H9 (cell line): ENCODE measurements at regions not wholly inside any gene's neighbourhood (a gene's known extent, or its start where the extent isn't known, plus 50 kb on each side); places are given as distances from the start of the nearest gene placed in this dataset.

Experiments
- DNase-seq: peaks from one replicate; pipeline ENCODE4 v3.0.0-alpha.2; 2017
- H2AFZ ChIP-seq: one replicate; pipeline ENCODE4 v1.6.1; 2013; ENCODE audit warnings: mild to moderate bottlenecking, low read length, control low read depth, moderate library complexity
- H2AK5ac ChIP-seq: 2 replicates; pipeline ENCODE4 v1.6.1; 2013; ENCODE audit warnings: low read length, control low read depth, mixed read lengths; ENCODE audit not compliant: insufficient read length
- H2BK120ac ChIP-seq: one replicate; pipeline ENCODE4 v1.6.1; 2013; ENCODE audit warnings: low read depth, mild to moderate bottlenecking, low read length, control low read depth, inconsistent platforms; ENCODE audit not compliant: poor library complexity, severe bottlenecking
- H2BK12ac ChIP-seq: 2 replicates; pipeline ENCODE4 v1.6.1; 2013; ENCODE audit warnings: low read length, control low read depth, mixed read lengths, low read depth; ENCODE audit not compliant: insufficient read length
- H2BK15ac ChIP-seq: 2 replicates; pipeline ENCODE4 v1.6.1; 2013; ENCODE audit warnings: low read depth, low read length, control low read depth
- H2BK20ac ChIP-seq: one replicate; pipeline ENCODE4 v1.6.1; 2013; ENCODE audit warnings: low read depth, mild to moderate bottlenecking, low read length, control low read depth, inconsistent platforms; ENCODE audit not compliant: poor library complexity, severe bottlenecking
- H2BK5ac ChIP-seq: 2 replicates; pipeline ENCODE4 v1.6.1; 2013; ENCODE audit warnings: low read length, control low read depth, mixed read lengths; ENCODE audit not compliant: insufficient read length
- H3K14ac ChIP-seq: 2 replicates; pipeline ENCODE4 v1.6.1; 2013; ENCODE audit warnings: low read length, control low read depth; ENCODE audit not compliant: insufficient read depth
- H3K18ac ChIP-seq: 2 replicates; pipeline ENCODE4 v1.6.1; 2013; ENCODE audit warnings: low read depth, mild to moderate bottlenecking, mixed read lengths, low read length, control low read depth; ENCODE audit not compliant: insufficient read length
- H3K23ac ChIP-seq: 2 replicates; pipeline ENCODE4 v1.6.1; 2013; ENCODE audit warnings: low read length, control low read depth, mixed read lengths, low read depth; ENCODE audit not compliant: insufficient read length
- H3K23me2 ChIP-seq: 2 replicates; pipeline ENCODE4 v1.6.1; 2013; ENCODE audit warnings: low read depth, mild to moderate bottlenecking, mixed read lengths, low read length, control low read depth; ENCODE audit not compliant: insufficient read length, poor library complexity, severe bottlenecking
- H3K27ac ChIP-seq: 2 replicates; pipeline ENCODE4 v1.5.1; 2013; ENCODE audit warnings: low read length, control low read depth, mixed read lengths, low read depth; ENCODE audit not compliant: insufficient read length
- H3K27me3 ChIP-seq: 2 replicates; pipeline ENCODE4 v1.6.1; 2013; ENCODE audit warnings: low read length, control low read depth, inconsistent platforms; ENCODE audit not compliant: insufficient read depth
- H3K4ac ChIP-seq: 2 replicates; pipeline ENCODE4 v1.6.1; 2013; ENCODE audit warnings: low read depth, mild to moderate bottlenecking, control low read depth, inconsistent platforms, low read length, moderate library complexity
- H3K4me1 ChIP-seq: 2 replicates; pipeline ENCODE4 v1.6.1; 2013; ENCODE audit warnings: low read length, control low read depth, inconsistent platforms; ENCODE audit not compliant: insufficient read depth
- H3K4me2 ChIP-seq: 2 replicates; pipeline ENCODE4 v1.6.1; 2013; ENCODE audit warnings: low read length, control low read depth, mixed read lengths; ENCODE audit not compliant: insufficient read length, insufficient read depth
- H3K56ac ChIP-seq: 2 replicates; pipeline ENCODE4 v1.6.1; 2013; ENCODE audit warnings: low read depth, mild to moderate bottlenecking, mixed read lengths, low read length, control low read depth; ENCODE audit not compliant: insufficient read length
- H3K79me1 ChIP-seq: 2 replicates; pipeline ENCODE4 v1.6.1; 2013; ENCODE audit warnings: low read depth, mild to moderate bottlenecking, moderate library complexity, low read length, control low read depth, inconsistent platforms; ENCODE audit not compliant: insufficient read depth, poor library complexity, severe bottlenecking
- H3K79me2 ChIP-seq: 2 replicates; pipeline ENCODE4 v1.6.1; 2013; ENCODE audit warnings: low read length, control low read depth, inconsistent platforms; ENCODE audit not compliant: insufficient read depth
- H3K9ac ChIP-seq: 2 replicates; pipeline ENCODE4 v1.6.1; 2013; ENCODE audit warnings: low read length, control low read depth, mixed read lengths; ENCODE audit not compliant: insufficient read length; ENCODE audit errors: extremely low read depth
- H3K9me3 ChIP-seq: one replicate; pipeline ENCODE4 v1.6.1; 2013; ENCODE audit warnings: low read depth, low read length, inconsistent platforms; ENCODE audit not compliant: control insufficient read depth
- H3T11ph ChIP-seq: one replicate; pipeline ENCODE4 v1.6.1; 2013; ENCODE audit warnings: mild to moderate bottlenecking, low read length, control low read depth, inconsistent platforms
- H4K20me1 ChIP-seq: one replicate; pipeline ENCODE4 v1.6.1; 2013; ENCODE audit not compliant: control insufficient read depth, insufficient read length, insufficient read depth
- H4K5ac ChIP-seq: 2 replicates; pipeline ENCODE4 v1.6.1; 2013; ENCODE audit warnings: low read depth, mild to moderate bottlenecking, mixed read lengths, low read length, control low read depth; ENCODE audit not compliant: insufficient read length
- H4K8ac ChIP-seq: replicated peaks from 2 replicates; pipeline ENCODE4 v1.6.1; 2013; ENCODE audit warnings: low read length, control low read depth, mixed read lengths, low read depth; ENCODE audit not compliant: insufficient read length
- H4K91ac ChIP-seq: 2 replicates; pipeline ENCODE4 v1.6.1; 2013; ENCODE audit warnings: low read depth, mild to moderate bottlenecking, moderate library complexity, mixed read lengths, low read length, control low read depth; ENCODE audit not compliant: insufficient read length
- H3K27ac Mint-ChIP-seq, 3 experiments: 2 replicates in 2 of 3; 3 replicates in 1 of 3; pipeline ENCODE4 v1.8.0; 2020 to 2021; ENCODE audit warnings: mixed read lengths in 3 of 3, mild to moderate bottlenecking in 1 of 3, moderate library complexity in 1 of 3
- H3K27me3 Mint-ChIP-seq: 2 replicates; pipeline ENCODE4 v1.8.0; 2021; ENCODE audit warnings: low read depth, mild to moderate bottlenecking, moderate library complexity, mixed read lengths
- H3K36me3 Mint-ChIP-seq, 3 experiments: 2 replicates in 2 of 3; 3 replicates in 1 of 3; pipeline ENCODE4 v1.8.0; 2020 to 2021; ENCODE audit warnings: low read depth in 3 of 3, mixed read lengths in 3 of 3; ENCODE audit not compliant: insufficient read depth in 1 of 3
- H3K4me1 Mint-ChIP-seq, 2 experiments: 2 replicates each; pipeline ENCODE4 v1.8.0; 2020; ENCODE audit warnings: mixed read lengths in 2 of 2
- H3K4me3 Mint-ChIP-seq, 2 experiments: 2 replicates in 1 of 2; 3 replicates in 1 of 2; pipeline ENCODE4 v1.8.0; 2020 to 2021; ENCODE audit warnings: mild to moderate bottlenecking in 2 of 2, mixed read lengths in 2 of 2, moderate library complexity in 1 of 2
- H3K9me3 Mint-ChIP-seq, 2 experiments: 2 replicates in 1 of 2; 3 replicates in 1 of 2; pipeline ENCODE4 v1.8.0; 2020; ENCODE audit warnings: mild to moderate bottlenecking in 2 of 2, mixed read lengths in 2 of 2, moderate library complexity in 1 of 2
- WGBS: extraction: QIAGEN DNeasy Blood & Tissue Kit; methylation state at CpG from one replicate; pipeline ENCODE4 v1.1.7; 2013; ENCODE audit warnings: missing lambda C conversion rate, low lambda C conversion rate, mixed read lengths; ENCODE audit not compliant: insufficient read length; ENCODE audit errors: extremely low coverage; 5-methylcytosine and 5-hydroxymethylcytosine counted together
- TF ChIP-seq, protein P1 (sequence below): fragments of 200-600 bp; sonication (generic); conservative IDR thresholded peaks from 3 replicates; pipeline ENCODE4 v1.8.0; 2021; ENCODE audit warnings: antibody characterized with exemption, mild to moderate bottlenecking

DNA sequence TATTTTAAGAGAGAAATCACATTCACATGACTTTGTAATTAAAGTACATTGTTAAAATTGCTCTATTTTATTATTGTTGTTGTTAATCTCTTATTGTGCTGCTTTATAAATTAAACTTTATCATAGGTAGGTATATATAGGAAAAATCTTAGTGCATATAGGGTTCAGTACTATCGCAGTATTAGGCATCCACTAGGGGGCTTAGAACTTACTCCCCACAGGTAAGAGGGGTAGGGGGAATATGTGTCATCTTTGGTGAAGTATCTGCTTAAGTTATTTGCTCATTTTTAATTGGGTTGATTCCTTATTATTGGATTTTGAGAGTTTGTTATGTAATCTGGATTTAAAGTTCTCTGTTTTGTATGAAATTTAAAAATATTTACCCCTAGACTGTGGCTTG is 385.2 kb downstream of the DUSP10 start:
- H3K4me1 Mint-ChIP-seq, result no peaks in the 10 kb centered on the region; a peak in 1 of 4 replicates
- no peaks in the 10 kb centered on the region for H3K79me1 ChIP-seq
- no peaks in the 10 kb centered on the region; a peak in 1 of 7 replicates for H3K36me3 Mint-ChIP-seq
- no peak overlapping the region for H3K23ac ChIP-seq
- H3K27ac Mint-ChIP-seq, result no peak overlapping the region
- no peak overlapping the region for H4K5ac ChIP-seq
- no peak overlapping the region for H2AK5ac ChIP-seq
- H2BK5ac ChIP-seq, result no peak overlapping the region
- H3K18ac ChIP-seq, result no peak overlapping the region
- no CpG with 5 or more reads among the region's 1 CpG for WGBS
- H4K8ac ChIP-seq, result no peak overlapping the region
- no peaks in the 10 kb centered on the region for H3K27me3 Mint-ChIP-seq
- H3K23me2 ChIP-seq, result no peaks in the 10 kb centered on the region
- no peak overlapping the region for H3K14ac ChIP-seq
- no peaks in the 10 kb centered on the region for H3K9me3 ChIP-seq
- H2AFZ ChIP-seq, result no peak overlapping the region
- TF ChIP-seq, protein P1, sequence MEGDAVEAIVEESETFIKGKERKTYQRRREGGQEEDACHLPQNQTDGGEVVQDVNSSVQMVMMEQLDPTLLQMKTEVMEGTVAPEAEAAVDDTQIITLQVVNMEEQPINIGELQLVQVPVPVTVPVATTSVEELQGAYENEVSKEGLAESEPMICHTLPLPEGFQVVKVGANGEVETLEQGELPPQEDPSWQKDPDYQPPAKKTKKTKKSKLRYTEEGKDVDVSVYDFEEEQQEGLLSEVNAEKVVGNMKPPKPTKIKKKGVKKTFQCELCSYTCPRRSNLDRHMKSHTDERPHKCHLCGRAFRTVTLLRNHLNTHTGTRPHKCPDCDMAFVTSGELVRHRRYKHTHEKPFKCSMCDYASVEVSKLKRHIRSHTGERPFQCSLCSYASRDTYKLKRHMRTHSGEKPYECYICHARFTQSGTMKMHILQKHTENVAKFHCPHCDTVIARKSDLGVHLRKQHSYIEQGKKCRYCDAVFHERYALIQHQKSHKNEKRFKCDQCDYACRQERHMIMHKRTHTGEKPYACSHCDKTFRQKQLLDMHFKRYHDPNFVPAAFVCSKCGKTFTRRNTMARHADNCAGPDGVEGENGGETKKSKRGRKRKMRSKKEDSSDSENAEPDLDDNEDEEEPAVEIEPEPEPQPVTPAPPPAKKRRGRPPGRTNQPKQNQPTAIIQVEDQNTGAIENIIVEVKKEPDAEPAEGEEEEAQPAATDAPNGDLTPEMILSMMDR, result peak; percentile 66
- H2BK120ac ChIP-seq, result no peak overlapping the region
- 0 out of 5 replicates have a peak, but pooled peaks cover 0 to 2% of the 10 kb centered on the region in 2 experiments for H3K9me3 Mint-ChIP-seq
- no peak overlapping the region for H3T11ph ChIP-seq
- no peak overlapping the region for H3K4me3 Mint-ChIP-seq
- no peak overlapping the region for H2BK20ac ChIP-seq
- H3K4me1 ChIP-seq, result no peaks in the 10 kb centered on the region
- no peak overlapping the region for H2BK12ac ChIP-seq
- H3K9ac ChIP-seq, result no peak overlapping the region
- no peaks in the 10 kb centered on the region for H3K27me3 ChIP-seq
- H2BK15ac ChIP-seq, result no peak overlapping the region
- no peak overlapping the region for H4K91ac ChIP-seq
- H4K20me1 ChIP-seq, result no peaks in the 10 kb centered on the region
- H3K4me2 ChIP-seq, result no peak overlapping the region
- no peak overlapping the region for H3K56ac ChIP-seq
- no peaks in the 10 kb centered on the region for H3K79me2 ChIP-seq
- no peak for DNase-seq
- H3K27ac ChIP-seq, result no peak overlapping the region
- no peak overlapping the region for H3K4ac ChIP-seq
